OCI-LY1 (cell line): ENCODE measurements at regions not wholly inside any gene's neighbourhood (a gene's known extent, or its start where the extent isn't known, plus 50 kb on each side); places are given as distances from the start of the nearest gene placed in this dataset.

Source experiments
- H2AFZ ChIP-seq: fragments of 200-600 bp; sonication (generic), shearing (Covaris generic); 2 replicates; pipeline ENCODE4 v1.6.0; 2014; ENCODE audit warnings: antibody characterized with exemption, mild to moderate bottlenecking, low read length
- H3F3A ChIP-seq: fragments of 200-600 bp; sonication (generic), shearing (Covaris generic); 2 replicates; pipeline ENCODE4 v1.6.0; 2014; ENCODE audit warnings: mild to moderate bottlenecking, antibody characterized with exemption, low read length, moderate library complexity; ENCODE audit not compliant: insufficient read depth
- H3K27ac ChIP-seq: fragments of 200-600 bp; sonication (generic); 2 replicates; pipeline ENCODE4 v1.5.1; 2014; ENCODE audit warnings: low read length, mixed run types, mild to moderate bottlenecking, low read depth; ENCODE audit not compliant: poor library complexity, severe bottlenecking
- H3K27me3 ChIP-seq: fragments of 200-600 bp; sonication (generic); 2 replicates; pipeline ENCODE4 v1.6.0; 2014; ENCODE audit warnings: antibody characterized with exemption, mild to moderate bottlenecking, low read length, moderate library complexity; ENCODE audit not compliant: insufficient read depth
- H3K36me3 ChIP-seq: fragments of 200-600 bp; sonication (generic); 2 replicates; pipeline ENCODE4 v1.6.1; 2014; ENCODE audit warnings: mild to moderate bottlenecking, antibody characterized with exemption, low read length, moderate library complexity, mixed read lengths; ENCODE audit not compliant: insufficient read depth
- H3K4me1 ChIP-seq: fragments of 200-600 bp; sonication (generic); 2 replicates; pipeline ENCODE4 v1.5.1; 2014; ENCODE audit warnings: mild to moderate bottlenecking, low read length, moderate library complexity; ENCODE audit not compliant: insufficient read depth, severe bottlenecking
- H3K4me2 ChIP-seq: fragments of 200-600 bp; sonication (generic), shearing (Covaris generic); 2 replicates; pipeline ENCODE4 v1.6.1; 2014; ENCODE audit warnings: low read length
- H3K4me3 ChIP-seq: fragments of 200-600 bp; sonication (generic); 2 replicates; pipeline ENCODE4 v1.5.1; 2014; ENCODE audit warnings: low read length, low read depth, mild to moderate bottlenecking, mixed read lengths; ENCODE audit not compliant: poor library complexity, severe bottlenecking
- H3K79me2 ChIP-seq: fragments of 200-600 bp; shearing (Covaris generic); 2 replicates; pipeline ENCODE4 v1.6.1; 2016; ENCODE audit warnings: mixed run types, low read length, mixed read lengths; ENCODE audit not compliant: insufficient read depth
- H3K9ac ChIP-seq: fragments of 200-600 bp; sonication (generic), shearing (Covaris generic); 2 replicates; pipeline ENCODE4 v1.6.1; 2014; ENCODE audit warnings: mild to moderate bottlenecking, low read length, mixed read lengths
- H3K9me2 ChIP-seq: fragments of 200-600 bp; sonication (generic), shearing (Covaris generic); 2 replicates; pipeline ENCODE4 v1.6.1; 2014; ENCODE audit warnings: low read depth, mild to moderate bottlenecking, low read length, mixed read lengths
- H3K9me3 ChIP-seq: fragments of 200-600 bp; shearing (Covaris generic); 2 replicates; pipeline ENCODE4 v1.6.1; 2014; ENCODE audit warnings: low read length, mixed read lengths
- H4K20me1 ChIP-seq: fragments of 200-600 bp; sonication (generic), shearing (Covaris generic); 2 replicates; pipeline ENCODE4 v1.6.0; 2016; ENCODE audit warnings: mild to moderate bottlenecking, low read length; ENCODE audit not compliant: insufficient read depth
- EZH2 ChIP-seq: fragments of 200-600 bp; sonication (generic), shearing (Covaris generic); IDR thresholded peaks from 2 replicates; pipeline ENCODE4 v1.8.0; 2017; ENCODE audit warnings: borderline replicate concordance, mixed run types, mild to moderate bottlenecking, antibody characterized with exemption, low read length, moderate library complexity, mixed read lengths
- TF ChIP-seq, protein P1 (sequence below): fragments of 200-600 bp; sonication (generic), shearing (Covaris generic); IDR thresholded peaks from 2 replicates; pipeline ENCODE4 v1.5.1; 2017; ENCODE audit warnings: mild to moderate bottlenecking, antibody characterized with exemption, low read length, moderate library complexity, mixed read lengths

GRCh38 chr9:25613709-25614108 is 64.5 kb downstream of the TUSC1 start:
- no peaks in the 10 kb centered on the region for H3K79me2 ChIP-seq
- H3K9me3 ChIP-seq, result no peaks in the 10 kb centered on the region
- H3K9me2 ChIP-seq, result no peaks in the 10 kb centered on the region
- no peaks in the 10 kb centered on the region for H3K4me1 ChIP-seq
- no peaks in the 10 kb centered on the region for H4K20me1 ChIP-seq
- TF ChIP-seq EZH2, result no peak
- TF ChIP-seq, protein P1, sequence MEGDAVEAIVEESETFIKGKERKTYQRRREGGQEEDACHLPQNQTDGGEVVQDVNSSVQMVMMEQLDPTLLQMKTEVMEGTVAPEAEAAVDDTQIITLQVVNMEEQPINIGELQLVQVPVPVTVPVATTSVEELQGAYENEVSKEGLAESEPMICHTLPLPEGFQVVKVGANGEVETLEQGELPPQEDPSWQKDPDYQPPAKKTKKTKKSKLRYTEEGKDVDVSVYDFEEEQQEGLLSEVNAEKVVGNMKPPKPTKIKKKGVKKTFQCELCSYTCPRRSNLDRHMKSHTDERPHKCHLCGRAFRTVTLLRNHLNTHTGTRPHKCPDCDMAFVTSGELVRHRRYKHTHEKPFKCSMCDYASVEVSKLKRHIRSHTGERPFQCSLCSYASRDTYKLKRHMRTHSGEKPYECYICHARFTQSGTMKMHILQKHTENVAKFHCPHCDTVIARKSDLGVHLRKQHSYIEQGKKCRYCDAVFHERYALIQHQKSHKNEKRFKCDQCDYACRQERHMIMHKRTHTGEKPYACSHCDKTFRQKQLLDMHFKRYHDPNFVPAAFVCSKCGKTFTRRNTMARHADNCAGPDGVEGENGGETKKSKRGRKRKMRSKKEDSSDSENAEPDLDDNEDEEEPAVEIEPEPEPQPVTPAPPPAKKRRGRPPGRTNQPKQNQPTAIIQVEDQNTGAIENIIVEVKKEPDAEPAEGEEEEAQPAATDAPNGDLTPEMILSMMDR, result no peak
- no peaks in the 10 kb centered on the region for H3K36me3 ChIP-seq
- H3K27me3 ChIP-seq, result no peaks in the 10 kb centered on the region
- H3K9ac ChIP-seq, result no peak overlapping the region
- no peak overlapping the region for H2AFZ ChIP-seq
- no peaks in the 10 kb centered on the region for H3F3A ChIP-seq
- no peak overlapping the region for H3K27ac ChIP-seq
- H3K4me2 ChIP-seq, result no peak overlapping the region
- H3K4me3 ChIP-seq, result no peak overlapping the region

- H3K4me1 ChIP-seq, result no peaks in the 10 kb centered on the region
- H3K79me2 ChIP-seq, result no peaks in the 10 kb centered on the region
- H3K36me3 ChIP-seq, result no peaks in the 10 kb centered on the region
- H3K9ac ChIP-seq, result no peak overlapping the region
- no peaks in the 10 kb centered on the region for H3K27me3 ChIP-seq
- no peaks in the 10 kb centered on the region for H4K20me1 ChIP-seq
- no peak overlapping the region for H3K4me2 ChIP-seq
- H3K9me2 ChIP-seq, result no peaks in the 10 kb centered on the region
- no peak overlapping the region for H3K27ac ChIP-seq
- no peak overlapping the region for H2AFZ ChIP-seq
- no peaks in the 10 kb centered on the region for H3F3A ChIP-seq
- TF ChIP-seq EZH2, result no peak
- TF ChIP-seq, protein P1, result no peak
- no peak overlapping the region for H3K4me3 ChIP-seq
- no peaks in the 10 kb centered on the region for H3K9me3 ChIP-seq
These were observed 75.1 kb downstream of the TUSC1 start for GRCh38 chr9:25603106-25603505.

- H3K9me2 ChIP-seq, result no peaks in the 10 kb centered on the region
- H3K9ac ChIP-seq, result no peak overlapping the region
- no peaks in the 10 kb centered on the region for H3K79me2 ChIP-seq
- no peak overlapping the region for H3K27ac ChIP-seq
- H3K27me3 ChIP-seq, result no peaks in the 10 kb centered on the region
- H3K9me3 ChIP-seq, result no peaks in the 10 kb centered on the region
- no peak for TF ChIP-seq EZH2
- TF ChIP-seq, protein P1, result no peak
- no peaks in the 10 kb centered on the region for H4K20me1 ChIP-seq
- no peak overlapping the region for H3K4me2 ChIP-seq
- no peaks in the 10 kb centered on the region for H3K4me1 ChIP-seq
- H3F3A ChIP-seq, result no peaks in the 10 kb centered on the region
- no peak overlapping the region for H3K4me3 ChIP-seq
- no peak overlapping the region for H2AFZ ChIP-seq
- no peaks in the 10 kb centered on the region for H3K36me3 ChIP-seq
These were observed 75.7 kb downstream of the TUSC1 start for GRCh38 chr9:25602400-25603044.
